Liver (tissue), 8 donors: ENCODE measurements at regions not wholly inside any gene's neighbourhood (a gene's known extent, or its start where the extent isn't known, plus 50 kb on each side); places are given as distances from the start of the nearest gene placed in this dataset.

ENCODE experiments used
- DNase-seq: peaks from one replicate; pipeline ENCODE4 v3.0.0-alpha.2; 2017; ENCODE audit warnings: low spot score
- H3K27ac ChIP-seq, 2 donors: one replicate each; pipeline ENCODE4 v1.7.0; 2013; ENCODE audit warnings: inconsistent platforms in 2 of 2, low read length in 2 of 2, control low read depth in 1 of 2, low read depth in 1 of 2, mild to moderate bottlenecking in 1 of 2
- H3K27me3 ChIP-seq, 4 donors: one replicate each; pipeline versions ENCODE4 v1.6.1 to v1.7.0; 2013; ENCODE audit warnings: low read length in 3 of 4, inconsistent platforms in 1 of 4, mild to moderate bottlenecking in 1 of 4, moderate library complexity in 1 of 4; ENCODE audit not compliant: control insufficient read depth in 4 of 4, insufficient read depth in 4 of 4
- H3K36me3 ChIP-seq, 4 donors: one replicate each; pipeline versions ENCODE4 v1.6.1 to v1.7.0; 2013; ENCODE audit warnings: low read length in 3 of 4, mild to moderate bottlenecking in 3 of 4, low read depth in 1 of 4, moderate library complexity in 1 of 4; ENCODE audit not compliant: control insufficient read depth in 4 of 4, insufficient read depth in 3 of 4
- H3K4me1 ChIP-seq, 4 donors: one replicate each; pipeline versions ENCODE4 v1.6.1 to v1.7.0; 2013; ENCODE audit warnings: low read length in 3 of 4, mild to moderate bottlenecking in 3 of 4, moderate library complexity in 1 of 4; ENCODE audit not compliant: control insufficient read depth in 4 of 4, insufficient read depth in 4 of 4
- H3K4me3 ChIP-seq, 3 donors: one replicate each; pipeline versions ENCODE4 v1.6.1 to v1.7.0; 2013; ENCODE audit warnings: low read length in 3 of 3, control low read depth in 1 of 3, low read depth in 1 of 3, mild to moderate bottlenecking in 1 of 3
- H3K9ac ChIP-seq, 2 donors: one replicate each; pipeline ENCODE4 v1.7.0; 2013; ENCODE audit warnings: low read length in 2 of 2, mild to moderate bottlenecking in 2 of 2, moderate library complexity in 2 of 2, control low read depth in 1 of 2, low read depth in 1 of 2
- H3K9me3 ChIP-seq, 4 donors: one replicate each; pipeline versions ENCODE4 v1.6.1 to v1.7.0; 2013; ENCODE audit warnings: low read length in 3 of 4; ENCODE audit not compliant: control insufficient read depth in 4 of 4
- ATF3 ChIP-seq: IDR thresholded peaks from 2 replicates; pipeline ENCODE4 v1.6.1; 2016; ENCODE audit warnings: antibody characterized with exemption
- CTCF ChIP-seq: fragments of 150-350 bp; IDR thresholded peaks from 2 replicates; pipeline ENCODE4 v1.5.1; 2017; ENCODE audit warnings: improper control_type of control experiment, low read depth, low read length; ENCODE audit not compliant: missing input control
- EGR1 ChIP-seq, 2 donors: IDR thresholded peaks; 2 replicates each; pipeline ENCODE4 v1.6.1; 2016 to 2018; ENCODE audit warnings: antibody characterized with exemption in 2 of 2, low read depth in 2 of 2
- FOXA1 ChIP-seq: IDR thresholded peaks from 2 replicates; pipeline ENCODE4 v1.6.1; 2016; ENCODE audit warnings: antibody characterized with exemption
- FOXA2 ChIP-seq: IDR thresholded peaks from 2 replicates; pipeline ENCODE4 v1.6.1; 2016; ENCODE audit warnings: antibody characterized with exemption
- GABPA ChIP-seq, 2 donors: IDR thresholded peaks in 1 of 2; conservative IDR thresholded peaks in 1 of 2; 2 replicates each; pipeline ENCODE4 v1.6.1; 2016; ENCODE audit warnings: antibody characterized with exemption in 2 of 2, mild to moderate bottlenecking in 1 of 2, moderate library complexity in 1 of 2
- HNF4A ChIP-seq, 2 donors: conservative IDR thresholded peaks; 2 replicates each; pipeline ENCODE4 v1.6.1; 2016; ENCODE audit warnings: antibody characterized with exemption in 2 of 2, mild to moderate bottlenecking in 2 of 2
- HNF4G ChIP-seq: IDR thresholded peaks from 2 replicates; pipeline ENCODE4 v1.6.1; 2016; ENCODE audit warnings: antibody characterized with exemption
- JUND ChIP-seq, 2 donors: IDR thresholded peaks; 2 replicates each; pipeline ENCODE4 v1.6.1; 2016; ENCODE audit warnings: antibody characterized with exemption in 2 of 2
- MAX ChIP-seq: IDR thresholded peaks from 2 replicates; pipeline ENCODE4 v1.6.1; 2016; ENCODE audit warnings: antibody characterized with exemption
- NR2F2 ChIP-seq: IDR thresholded peaks from 2 replicates; pipeline ENCODE4 v1.6.1; 2016; ENCODE audit warnings: antibody characterized with exemption
- RAD21 ChIP-seq, 2 donors: IDR thresholded peaks; 2 replicates each; pipeline ENCODE4 v1.6.1; 2016; ENCODE audit warnings: antibody characterized with exemption in 2 of 2, mild to moderate bottlenecking in 2 of 2
- REST ChIP-seq: IDR thresholded peaks from 2 replicates; pipeline ENCODE4 v1.6.1; 2016; ENCODE audit warnings: antibody characterized with exemption, mild to moderate bottlenecking
- RXRA ChIP-seq, 2 donors: IDR thresholded peaks; 2 replicates each; pipeline ENCODE4 v1.6.1; 2017 to 2018; ENCODE audit warnings: antibody characterized with exemption in 2 of 2, mild to moderate bottlenecking in 1 of 2
- SP1 ChIP-seq: IDR thresholded peaks from 2 replicates; pipeline ENCODE4 v1.6.1; 2018; ENCODE audit warnings: antibody characterized with exemption, mild to moderate bottlenecking
- TAF1 ChIP-seq: conservative IDR thresholded peaks from 2 replicates; pipeline ENCODE4 v1.6.1; 2016; ENCODE audit warnings: antibody characterized with exemption, mild to moderate bottlenecking
- YY1 ChIP-seq: IDR thresholded peaks from 2 replicates; pipeline ENCODE4 v1.6.1; 2016; ENCODE audit warnings: antibody characterized with exemption, mild to moderate bottlenecking
- ZBTB33 ChIP-seq: IDR thresholded peaks from 2 replicates; pipeline ENCODE4 v1.6.1; 2016; ENCODE audit warnings: antibody characterized with exemption
- WGBS: extraction: QIAGEN DNeasy Blood & Tissue Kit; methylation state at CpG from one replicate; pipeline ENCODE4 v1.1.7; 2013; 5-methylcytosine and 5-hydroxymethylcytosine counted together
- donor health status: healthy.
- donor health status: healthy.
- donor health status: healthy.
- donor health status: healthy.
- donor health status: healthy.

GRCh38 chr9:89752154-89752553, 147.3 kb downstream of the GADD45G start:
- WGBS = 87% methylated on average over 4 of the region's 4 CpGs
- H3K4me3 ChIP-seq = no peak overlapping the region
- TF ChIP-seq HNF4G (no peak), MAX (no peak), EGR1 (IDR thresholded peaks at IDR 0.05; ENCODE audit: low read depth in 2 of 2) (no peak), NR2F2 (no peak), RXRA (IDR thresholded peaks at IDR 0.05) (no peak), FOXA2 (no peak), YY1 (no peak), CTCF (no peak), ZBTB33 (no peak), SP1 (no peak), REST (no peak), ATF3 (no peak), RAD21 (IDR thresholded peaks at IDR 0.05) (no peak), HNF4A (conservative IDR thresholded peaks at IDR 0.05) (no peak), TAF1 (no peak), FOXA1 (no peak), JUND (IDR thresholded peaks at IDR 0.05) (no peak), GABPA (IDR thresholded peaks at IDR 0.05 in 1 of 2, conservative IDR thresholded peaks at IDR 0.05 in 1 of 2) (no peak)
- H3K4me1 ChIP-seq = peaks cover 8 to 43% (median 18%) of the 10 kb centered on the region in 4 donors
- H3K9ac ChIP-seq = no peak overlapping the region
- H3K36me3 ChIP-seq = no peaks in the 10 kb centered on the region
- DNase-seq = no peak
- no peak overlapping the region for H3K27ac ChIP-seq
- H3K9me3 ChIP-seq = no peaks in the 10 kb centered on the region
- H3K27me3 ChIP-seq = no peaks in the 10 kb centered on the region
